BJ (cell line): ENCODE measurements at regions not wholly inside any gene's neighbourhood (a gene's known extent, or its start where the extent isn't known, plus 50 kb on each side); places are given as distances from the start of the nearest gene placed in this dataset.

Experiments
- CTCF ChIA-PET: fragments of 350-600 bp; formaldehyde crosslinking; extraction: SDS; loops from one replicate; lab custom pipeline; 2021; ENCODE audit warnings: antibody characterized with exemption, inconsistent platforms; lab: Yijun Ruan, JAX
- POLR2A ChIA-PET: fragments of 300-600 bp; sonication (Branson Sonifier 250); formaldehyde crosslinking; extraction: SDS; loops from one replicate; lab custom pipeline; 2021; ENCODE audit warnings: antibody characterized with exemption; lab: Charles Lee
- DNase-seq: peaks from one replicate; pipeline ENCODE4 v3.0.0-alpha.2; 2011; ENCODE audit warnings: low read depth
- H3K27me3 ChIP-seq: 2 replicates; pipeline ENCODE4 v1.6.0; 2011; ENCODE audit warnings: low read length; ENCODE audit not compliant: control insufficient read depth, insufficient read depth
- H3K36me3 ChIP-seq: 2 replicates; pipeline ENCODE4 v1.5.1; 2011; ENCODE audit warnings: low read length; ENCODE audit not compliant: control insufficient read depth, insufficient read depth
- H3K4me3 ChIP-seq: 2 replicates; pipeline ENCODE4 v1.5.1; 2011; ENCODE audit warnings: low read depth, mild to moderate bottlenecking, control low read depth, low read length
- TF ChIP-seq, protein P1 (sequence below): IDR thresholded peaks from 2 replicates; pipeline ENCODE4 v1.5.1; 2011; ENCODE audit warnings: low read depth, mild to moderate bottlenecking, control low read depth, inconsistent platforms, low read length, moderate library complexity; ENCODE audit not compliant: insufficient read depth

DNA sequence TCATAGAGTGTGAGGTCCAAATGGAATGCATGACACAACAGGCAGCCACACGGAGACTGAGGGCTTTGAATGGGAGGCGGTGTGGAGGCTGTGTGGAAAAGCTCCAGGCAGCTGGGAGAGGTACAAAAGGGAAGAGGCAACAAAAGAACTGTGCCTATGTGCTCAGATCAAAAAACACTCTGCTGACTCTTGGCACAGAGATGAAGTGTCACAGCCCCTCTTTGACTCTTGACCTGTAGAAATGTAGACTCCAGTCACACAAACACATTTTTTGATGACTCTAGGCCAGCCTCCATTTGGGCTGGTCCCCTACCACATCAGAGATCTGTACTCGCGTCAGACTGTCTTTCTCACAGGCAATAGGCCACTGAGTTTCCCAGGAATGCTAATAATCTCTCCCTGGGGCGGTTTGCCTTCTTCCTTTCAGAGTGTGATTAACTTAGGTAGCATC is 456.0 kb downstream of the TUSC7 start:
- ChIA-PET CTCF (interaction anchor here (1.4 kb wide), 1 partner anchor 21 kb away, joined by 3 read pairs; no protein-coding TSS in a partner anchor), POLR2A (no interaction called here)
- Histone ChIP-seq H3K4me3 (no peak overlapping the region), H3K27me3 (no peaks in the 10 kb centered on the region), H3K36me3 (no peaks in the 10 kb centered on the region)
- TF ChIP-seq, protein P1, sequence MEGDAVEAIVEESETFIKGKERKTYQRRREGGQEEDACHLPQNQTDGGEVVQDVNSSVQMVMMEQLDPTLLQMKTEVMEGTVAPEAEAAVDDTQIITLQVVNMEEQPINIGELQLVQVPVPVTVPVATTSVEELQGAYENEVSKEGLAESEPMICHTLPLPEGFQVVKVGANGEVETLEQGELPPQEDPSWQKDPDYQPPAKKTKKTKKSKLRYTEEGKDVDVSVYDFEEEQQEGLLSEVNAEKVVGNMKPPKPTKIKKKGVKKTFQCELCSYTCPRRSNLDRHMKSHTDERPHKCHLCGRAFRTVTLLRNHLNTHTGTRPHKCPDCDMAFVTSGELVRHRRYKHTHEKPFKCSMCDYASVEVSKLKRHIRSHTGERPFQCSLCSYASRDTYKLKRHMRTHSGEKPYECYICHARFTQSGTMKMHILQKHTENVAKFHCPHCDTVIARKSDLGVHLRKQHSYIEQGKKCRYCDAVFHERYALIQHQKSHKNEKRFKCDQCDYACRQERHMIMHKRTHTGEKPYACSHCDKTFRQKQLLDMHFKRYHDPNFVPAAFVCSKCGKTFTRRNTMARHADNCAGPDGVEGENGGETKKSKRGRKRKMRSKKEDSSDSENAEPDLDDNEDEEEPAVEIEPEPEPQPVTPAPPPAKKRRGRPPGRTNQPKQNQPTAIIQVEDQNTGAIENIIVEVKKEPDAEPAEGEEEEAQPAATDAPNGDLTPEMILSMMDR, result no peak
- DNase-seq, result peak; percentile 43

DNA sequence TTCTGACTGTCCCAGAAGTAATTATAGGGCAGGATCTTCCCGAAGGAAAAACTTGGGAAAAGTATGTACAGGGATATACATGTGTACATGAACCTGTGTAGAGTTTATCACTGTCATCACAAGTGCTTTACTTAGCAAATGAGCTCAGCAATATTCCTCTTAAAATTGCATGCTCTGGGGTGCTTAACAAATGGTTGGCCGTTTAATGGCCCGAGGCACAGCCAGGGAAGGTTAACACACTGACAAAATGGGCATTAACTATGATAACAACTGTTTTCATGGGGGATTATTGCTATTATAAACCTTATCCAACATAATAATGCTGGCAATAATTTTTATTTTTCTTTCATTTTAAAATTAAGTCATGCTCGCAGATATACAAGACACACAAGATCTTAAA is 459.3 kb downstream of the TUSC7 start:
- Histone ChIP-seq H3K27me3 (no peaks in the 10 kb centered on the region), H3K36me3 (no peaks in the 10 kb centered on the region), H3K4me3 (no peak overlapping the region)
- ChIA-PET CTCF (no interaction called here), POLR2A (no interaction called here)
- no peak for DNase-seq
- TF ChIP-seq, protein P1, result no peak

DNA sequence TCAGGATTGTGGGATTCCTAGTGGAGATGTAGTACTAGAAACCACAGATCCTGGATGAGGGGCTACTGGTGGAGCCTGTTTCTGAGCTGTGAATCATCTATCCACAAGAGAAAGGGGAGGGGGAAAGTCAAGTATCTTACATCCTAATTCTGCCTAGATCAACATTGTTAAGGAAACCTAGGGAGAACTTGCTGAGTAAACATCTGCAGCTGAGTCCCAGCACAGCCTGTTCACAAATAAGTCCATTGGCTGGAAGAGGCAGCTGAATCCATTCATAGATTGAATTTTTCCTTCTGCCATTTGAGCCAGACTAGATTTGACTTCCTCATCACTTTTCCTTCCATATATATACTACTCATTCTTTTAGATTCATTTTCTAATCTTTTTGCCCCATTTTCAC is 460.5 kb downstream of the TUSC7 start:
- DNase-seq, result no peak
- ChIA-PET CTCF (no interaction called here), POLR2A (no interaction called here)
- H3K27me3 ChIP-seq, result no peaks in the 10 kb centered on the region
- TF ChIP-seq, protein P1, result no peak
- H3K36me3 ChIP-seq, result no peaks in the 10 kb centered on the region
- H3K4me3 ChIP-seq, result no peak overlapping the region

DNA sequence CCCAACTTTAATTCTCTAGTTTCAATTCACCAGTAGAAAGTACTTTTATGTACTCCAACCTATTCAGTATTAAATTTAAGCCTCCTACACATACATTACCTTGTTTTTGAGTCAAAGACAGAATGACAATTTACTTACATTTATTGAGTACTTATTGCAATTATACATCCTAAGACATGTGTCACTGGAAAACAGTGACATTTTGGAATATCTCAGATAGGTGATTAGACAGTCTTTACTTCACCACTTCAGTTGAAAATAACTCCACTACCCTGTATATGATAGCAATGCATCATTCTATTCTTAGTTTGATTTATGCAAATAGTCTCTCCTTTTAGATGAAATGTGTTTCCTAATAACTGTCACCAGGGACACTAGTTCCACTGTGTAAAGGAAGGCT is 461.5 kb downstream of the TUSC7 start:
- POLR2A ChIA-PET, result no interaction called here
- TF ChIP-seq, protein P1, result no peak
- CTCF ChIA-PET, result no interaction called here
- DNase-seq, result no peak
- no peaks in the 10 kb centered on the region for H3K36me3 ChIP-seq
- H3K4me3 ChIP-seq, result no peak overlapping the region
- H3K27me3 ChIP-seq, result no peaks in the 10 kb centered on the region

DNA sequence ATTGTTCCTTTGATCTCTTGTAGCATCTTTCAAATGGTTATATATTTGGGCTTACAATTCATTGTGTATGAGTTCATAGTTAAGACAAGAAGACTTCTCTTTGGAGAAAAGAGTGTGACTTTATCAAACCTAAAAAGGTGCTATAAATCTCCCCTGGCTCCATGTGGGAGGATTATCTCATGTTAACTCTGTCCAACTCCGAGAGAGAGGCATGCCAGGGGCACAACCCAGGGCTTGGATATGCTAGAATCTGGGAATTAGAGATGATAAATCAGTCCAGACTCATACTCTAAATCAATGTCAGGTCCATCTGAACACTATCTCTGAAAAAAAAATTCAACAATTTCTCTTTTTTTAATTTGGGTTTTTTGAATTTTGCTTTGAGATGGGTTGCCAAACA is 462.8 kb downstream of the TUSC7 start:
- H3K4me3 ChIP-seq, result no peak overlapping the region
- no peaks in the 10 kb centered on the region for H3K27me3 ChIP-seq
- no peaks in the 10 kb centered on the region for H3K36me3 ChIP-seq
- ChIA-PET POLR2A (no interaction called here), CTCF (no interaction called here)
- TF ChIP-seq, protein P1, result no peak
- DNase-seq, result no peak
